Urothelium cell line (cell line): ENCODE measurements at regions not wholly inside any gene's neighbourhood (a gene's known extent, or its start where the extent isn't known, plus 50 kb on each side); places are given as distances from the start of the nearest gene placed in this dataset.
"Not testable (repeated sequence)": the region's sequence is repeated elsewhere in the genome, so short reads cannot be mapped to it uniquely, and the experiment has no call there.

Experiments
- DNase-seq: peaks from one replicate; pipeline ENCODE4 v3.0.0; 2011; ENCODE audit warnings: low spot score, mixed read lengths
- FAIRE-seq: peaks from 2 replicates; lab custom pipeline; 2011; peaks lifted over from hg19 to GRCh38; lab: Jason Lieb, UNC

DNA sequence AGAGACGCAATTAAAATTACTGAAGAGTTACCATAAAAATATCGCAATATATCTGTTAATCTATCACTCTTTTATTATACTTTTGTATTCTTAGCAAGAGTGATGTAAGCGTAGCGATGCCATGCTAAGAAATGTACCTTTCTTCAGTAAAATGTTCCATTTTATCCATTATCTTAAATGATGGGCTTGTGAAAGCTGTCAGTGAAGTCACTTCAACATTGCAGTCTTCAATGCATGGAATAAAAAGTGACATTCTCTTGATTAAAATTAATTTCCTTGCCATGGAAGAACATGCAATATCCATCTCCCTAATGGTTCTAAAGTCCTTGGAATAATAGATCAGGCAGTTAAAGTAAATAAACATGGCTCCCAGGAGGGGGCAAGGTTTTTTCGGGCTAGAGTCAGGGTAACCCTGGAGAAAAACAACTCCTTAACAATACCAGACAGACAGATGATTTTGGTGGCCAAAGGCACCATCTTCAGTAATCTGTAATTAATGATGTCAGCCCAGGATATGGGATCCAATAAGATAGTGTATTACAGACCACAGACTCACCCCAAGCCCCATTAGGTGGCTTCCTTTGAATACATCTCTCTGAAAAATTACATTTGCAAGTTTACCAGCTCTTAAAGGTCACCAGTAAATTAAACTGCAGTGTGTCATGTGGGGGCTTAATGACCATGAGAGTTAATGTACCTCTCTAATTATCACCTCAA is 677.1 kb downstream of the DTWD2 start:
- FAIRE-seq (no peak), DNase-seq (no peak)

DNA sequence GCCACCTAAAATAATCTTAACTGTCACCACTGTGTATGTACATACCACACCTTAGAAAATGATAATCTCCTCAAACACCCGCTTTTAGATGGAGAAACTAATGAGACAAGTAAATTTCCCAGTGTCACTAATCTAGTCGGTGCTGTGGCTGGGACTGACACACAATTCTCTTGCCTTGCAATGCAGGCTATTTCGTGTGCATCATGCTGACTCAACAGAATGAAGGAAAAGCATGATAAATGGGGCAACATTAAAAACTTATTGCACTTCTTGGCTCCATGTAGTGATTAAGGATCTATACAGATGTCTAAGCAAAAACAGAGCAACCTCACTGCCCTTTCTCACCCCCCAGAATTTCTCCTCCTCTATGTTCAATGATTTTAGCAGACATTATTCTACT is 677.9 kb downstream of the DTWD2 start:
- FAIRE-seq, result no peak
- no peak for DNase-seq

DNA sequence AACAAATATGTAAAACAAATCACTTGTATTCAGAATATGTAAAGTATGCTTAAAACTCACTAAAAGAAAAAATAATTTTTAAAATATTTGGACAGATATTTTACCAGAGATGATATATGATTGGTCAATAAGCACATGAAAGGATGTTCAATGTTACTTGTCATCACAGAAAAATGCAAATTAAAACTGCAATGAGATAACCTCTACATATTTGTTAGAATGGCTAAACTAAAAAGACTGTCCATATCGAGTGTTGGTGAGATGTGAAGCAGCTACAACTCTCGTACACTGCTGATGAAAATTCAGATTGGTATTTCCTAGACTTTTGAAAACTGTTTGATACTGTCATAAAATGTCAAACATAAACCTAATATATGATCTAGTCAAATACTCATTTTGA is 685.1 kb downstream of the DTWD2 start:
- FAIRE-seq, result no peak
- no peak for DNase-seq

DNA sequence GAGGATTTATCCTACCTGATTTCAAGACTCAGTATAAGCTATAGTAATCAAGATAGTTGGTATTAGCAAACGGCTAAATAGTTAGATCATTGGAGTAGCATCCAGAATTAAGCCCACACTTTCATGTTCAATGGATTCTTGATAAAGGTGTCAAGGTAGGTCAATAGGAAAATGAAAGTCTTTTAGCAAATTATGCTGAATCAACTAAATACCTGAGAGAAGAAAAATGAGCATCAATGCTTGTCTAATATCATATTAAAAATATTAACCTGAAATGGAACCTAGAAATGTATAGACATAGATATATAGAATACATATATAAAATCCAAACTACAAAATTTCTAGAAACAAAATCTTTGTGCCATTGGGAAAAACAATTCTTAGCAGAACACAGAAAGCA is 685.6 kb downstream of the DTWD2 start:
- FAIRE-seq (no peak), DNase-seq (no peak)

DNA sequence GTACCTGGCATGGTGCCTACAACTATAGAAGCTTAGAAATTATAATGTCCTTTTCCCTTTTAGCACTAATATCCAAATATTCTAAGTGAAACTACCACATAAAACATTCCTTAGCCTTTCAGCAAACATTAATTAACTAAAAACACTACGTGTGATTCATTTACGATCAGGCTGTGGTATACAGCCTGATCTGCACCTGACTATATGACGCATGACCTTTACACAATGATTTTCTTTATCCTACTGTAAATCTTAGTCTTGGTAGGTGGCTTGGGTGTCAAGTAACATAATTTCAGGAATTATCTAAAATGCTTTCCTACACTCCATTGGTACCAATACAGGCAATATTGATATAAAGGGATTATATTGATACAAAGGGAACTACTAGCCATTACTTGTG is 686.7 kb downstream of the DTWD2 start:
- FAIRE-seq (no peak), DNase-seq (no peak)

DNA sequence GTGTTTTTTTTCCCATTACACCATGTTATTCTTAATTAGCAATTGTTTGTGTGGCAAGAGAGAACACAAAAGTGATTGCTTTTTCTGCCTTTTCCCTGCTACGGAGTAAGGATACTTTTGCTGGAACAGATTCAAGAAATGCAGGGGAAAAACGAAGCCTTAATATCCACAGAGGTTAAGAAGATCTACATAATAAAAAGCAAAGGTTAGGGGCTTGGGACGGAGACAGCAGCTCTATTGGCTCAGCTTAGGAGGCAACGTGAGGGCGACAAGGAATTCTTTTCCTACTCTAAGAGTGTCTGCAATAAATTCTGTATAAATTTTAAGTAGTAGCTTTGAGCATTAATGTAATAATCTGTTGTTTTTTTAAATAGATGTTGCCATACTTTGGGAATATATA is 693.3 kb downstream of the DTWD2 start:
- no peak for DNase-seq
- FAIRE-seq, result no peak

DNA sequence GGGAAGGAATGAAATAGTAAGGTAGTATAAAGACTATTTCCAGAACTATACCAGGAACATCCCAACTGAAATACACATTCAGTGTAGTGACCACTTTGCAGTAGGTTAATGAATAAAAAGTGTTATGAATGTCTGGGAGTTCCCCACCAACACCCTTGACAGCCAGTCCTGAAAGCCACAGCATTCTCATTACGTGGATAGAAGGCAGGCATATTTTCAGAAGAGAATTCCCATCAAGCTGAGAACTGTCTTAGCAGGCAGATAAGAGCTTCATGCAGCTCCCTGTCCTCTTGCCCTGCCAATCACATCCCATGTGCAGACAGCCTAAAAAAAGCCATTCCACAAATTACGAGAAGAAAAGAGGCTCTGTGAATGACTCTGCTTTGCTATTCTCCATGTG is 695.0 kb downstream of the DTWD2 start:
- no peak for DNase-seq
- no peak for FAIRE-seq

DNA sequence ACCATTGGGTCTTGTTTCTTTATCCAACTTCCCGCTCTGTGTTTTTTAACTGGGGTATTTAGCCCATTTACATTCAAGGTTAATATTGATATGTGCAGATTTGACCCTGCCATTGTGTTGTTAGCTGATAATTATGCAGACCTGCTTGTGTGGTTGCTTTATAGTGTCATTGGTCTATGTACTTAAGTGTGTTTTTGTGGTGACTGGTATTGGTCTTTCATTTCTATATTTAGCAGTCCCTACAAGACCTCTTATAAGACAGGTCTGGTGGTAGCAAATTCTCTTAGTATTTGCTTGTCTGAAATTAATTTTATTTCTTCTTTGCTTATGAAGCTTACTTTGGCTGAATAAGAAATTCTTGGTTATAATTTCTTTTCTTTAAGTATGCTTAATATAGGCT is 698.1 kb downstream of the DTWD2 start:
- DNase-seq (no peak), FAIRE-seq (no peak)

DNA sequence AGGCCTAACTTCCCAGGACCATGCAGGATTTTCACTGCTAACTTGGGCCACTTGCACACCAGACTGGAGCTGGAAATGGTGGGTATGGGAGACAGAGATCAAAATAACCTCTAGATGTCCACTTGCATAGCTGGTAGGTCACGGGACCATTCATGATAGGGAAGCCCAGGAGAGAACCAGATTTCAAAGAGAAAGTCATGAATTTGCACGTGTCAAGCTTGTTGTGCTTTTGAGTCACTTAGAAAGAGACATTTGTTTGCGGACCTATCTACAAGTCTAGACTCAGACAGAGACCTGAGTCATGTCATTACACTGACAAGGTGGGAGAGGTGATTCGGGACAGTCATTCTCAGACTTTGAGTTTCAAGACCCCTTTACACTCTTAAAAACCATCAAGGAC is 704.1 kb downstream of the DTWD2 start:
- FAIRE-seq, DNase-seq: not testable (repeated sequence)

DNA sequence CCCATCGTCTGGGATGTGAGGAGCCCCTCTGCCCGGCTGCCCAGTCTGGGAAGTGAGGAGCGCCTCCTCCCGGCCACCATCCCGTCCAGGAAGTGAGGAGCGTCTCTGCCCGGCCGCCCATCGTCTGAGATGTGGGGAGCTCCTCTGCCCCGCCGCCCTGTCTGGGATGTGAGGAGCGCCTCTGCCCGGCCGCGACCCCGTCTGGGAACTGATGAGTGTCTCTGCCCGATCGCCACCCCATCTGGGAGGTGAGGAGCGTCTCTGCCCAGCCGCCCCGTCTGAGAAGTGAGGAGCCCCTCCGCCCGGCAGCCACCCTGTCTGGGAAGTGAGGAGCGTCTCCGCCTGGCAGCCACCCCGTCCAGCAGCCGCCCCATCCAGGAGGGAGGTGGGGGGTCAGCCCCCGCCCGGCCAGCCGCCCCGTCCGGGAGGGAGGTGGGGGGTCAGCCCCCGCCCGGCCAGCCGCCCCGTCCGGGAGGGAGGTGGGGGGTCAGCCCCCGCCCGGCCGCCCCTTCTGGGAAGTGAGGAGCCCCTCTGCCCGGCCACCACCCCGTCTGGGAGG is 705.8 kb downstream of the DTWD2 start:
- FAIRE-seq, DNase-seq: not testable (repeated sequence)

DNA sequence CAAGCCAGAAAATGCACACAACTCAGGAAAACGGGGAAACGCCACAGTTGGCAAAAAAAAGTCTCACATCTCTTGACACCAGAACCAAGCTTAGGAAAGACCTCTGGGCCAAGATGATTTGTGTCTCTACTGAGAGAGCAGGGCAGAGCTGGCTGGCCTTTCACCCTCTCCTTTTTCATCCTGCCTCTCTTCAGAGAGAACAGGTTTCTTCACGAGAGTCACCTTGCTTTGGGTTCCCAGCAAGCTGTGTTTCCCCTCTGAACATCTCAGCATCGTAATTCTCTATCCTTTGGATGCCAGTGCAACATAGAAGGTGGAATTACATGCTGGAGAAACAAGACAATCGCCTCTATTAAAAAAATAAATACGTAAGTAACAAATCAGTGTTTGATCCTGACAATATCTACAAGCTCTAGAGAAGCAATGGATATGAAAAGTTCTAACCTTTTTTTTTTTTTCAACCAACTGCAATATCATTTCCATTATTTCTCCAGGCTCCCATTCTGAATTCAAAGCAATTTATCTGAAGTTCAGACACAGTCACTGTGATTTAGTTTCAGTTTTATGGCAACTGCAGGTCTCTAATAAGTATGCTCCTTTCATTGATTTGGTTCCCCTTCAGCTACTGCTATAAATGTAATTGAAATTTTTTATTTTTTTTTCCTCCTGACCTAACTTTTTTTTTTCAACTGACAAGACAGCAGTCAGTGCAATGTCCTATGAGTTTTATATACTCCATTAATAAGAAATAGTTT is 708.6 kb downstream of the DTWD2 start:
- DNase-seq, result no peak
- FAIRE-seq, result no peak

DNA sequence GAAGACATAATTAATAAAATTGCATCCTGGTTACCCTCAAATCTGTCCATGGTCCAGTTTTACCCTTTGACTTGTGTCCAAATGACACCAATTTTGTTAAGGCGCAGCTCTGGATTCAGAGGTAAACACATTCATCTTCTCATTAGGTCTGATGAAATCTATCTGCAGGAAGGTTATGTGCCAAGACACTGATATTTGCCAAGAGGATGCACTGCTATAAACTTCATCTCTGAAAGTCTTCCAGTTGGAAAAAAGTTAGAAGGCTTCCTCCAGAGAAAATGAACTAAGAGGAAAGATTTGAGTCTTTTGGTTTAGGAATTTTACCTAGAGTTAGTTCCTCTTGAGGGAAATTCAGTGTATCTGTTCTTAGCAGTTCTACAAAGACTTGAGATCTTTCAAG is 717.8 kb downstream of the DTWD2 start:
- no peak for FAIRE-seq
- DNase-seq, result no peak

DNA sequence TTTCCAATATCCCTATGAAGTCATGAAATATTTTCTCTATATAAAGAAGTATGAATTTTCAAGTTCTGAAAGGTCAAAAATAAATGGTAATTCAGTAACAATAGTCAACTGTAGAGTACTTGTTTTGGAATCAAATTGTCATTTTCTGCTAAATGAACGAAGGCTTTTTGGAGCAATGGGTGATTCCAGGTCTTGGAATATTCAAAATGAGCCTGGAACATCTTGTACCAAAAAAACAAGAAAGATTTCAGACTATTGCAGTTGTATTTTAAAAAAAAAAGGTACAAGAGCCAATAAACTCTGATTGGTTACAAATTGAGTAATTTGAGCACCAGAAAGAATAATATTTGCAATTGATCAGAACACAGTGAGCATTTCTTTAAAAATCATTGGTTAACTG is 730.1 kb downstream of the DTWD2 start:
- no peak for FAIRE-seq

DNA sequence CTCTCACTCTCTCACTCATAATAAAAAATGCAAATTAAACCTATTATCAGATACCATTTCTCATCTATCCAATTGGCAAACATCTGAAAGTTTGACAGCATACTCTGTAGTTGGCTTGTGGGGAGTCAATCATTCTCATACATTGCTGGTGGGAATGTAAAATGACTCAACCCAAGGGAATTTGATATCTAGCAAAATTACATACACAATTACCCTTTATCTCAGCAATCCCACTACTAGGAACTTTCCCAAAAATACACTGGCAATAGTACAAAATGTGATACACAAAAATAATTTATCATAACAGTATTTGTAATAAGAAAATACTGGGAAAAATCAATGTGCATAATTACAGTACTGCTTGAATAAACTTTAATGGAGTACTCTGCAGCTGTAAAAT is 731.3 kb downstream of the DTWD2 start:
- FAIRE-seq, result no peak
- DNase-seq, result no peak

More for the DNA sequence above, 730.1 kb downstream of the DTWD2 start:
- DNase-seq, result no peak

DNA sequence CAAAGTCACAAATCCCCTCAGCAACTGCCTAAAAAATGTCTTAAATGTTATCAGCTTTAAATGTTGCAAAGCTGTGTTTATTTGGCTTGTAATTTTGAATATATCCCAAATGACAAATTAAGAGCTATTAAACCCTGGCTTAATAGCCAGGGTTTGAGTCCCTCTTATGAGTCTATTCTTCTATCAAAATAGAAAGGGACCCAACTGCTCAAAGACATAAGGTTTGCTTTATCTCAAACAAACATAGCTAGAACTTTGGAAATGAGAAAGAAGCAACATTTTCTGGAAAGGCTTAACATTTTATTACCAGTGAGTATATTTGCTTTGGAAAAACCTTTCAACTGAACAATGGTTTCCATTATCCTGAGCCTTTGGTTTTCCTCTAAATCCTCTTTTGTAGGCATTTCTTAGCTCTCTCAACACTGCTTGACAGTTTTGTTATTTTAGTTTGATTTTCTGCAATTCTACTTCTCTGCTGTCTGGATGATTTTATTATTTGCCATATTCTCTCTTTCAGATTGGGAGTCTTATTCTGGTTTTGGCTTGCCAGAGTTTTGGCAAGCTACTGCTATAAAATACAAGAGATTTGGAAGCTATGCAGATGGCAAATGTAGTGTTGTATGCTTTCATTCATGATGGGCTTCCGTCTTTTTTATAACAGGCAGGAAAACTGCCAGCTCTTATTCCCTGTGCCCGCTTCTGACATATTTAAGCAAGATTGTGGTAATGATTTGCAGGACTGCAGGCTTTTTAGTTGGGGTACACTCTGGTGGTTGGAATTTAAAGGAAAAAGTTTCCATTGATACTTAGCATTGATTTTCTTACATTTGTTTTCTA is 734.9 kb downstream of the DTWD2 start:
- DNase-seq, result no peak

DNA sequence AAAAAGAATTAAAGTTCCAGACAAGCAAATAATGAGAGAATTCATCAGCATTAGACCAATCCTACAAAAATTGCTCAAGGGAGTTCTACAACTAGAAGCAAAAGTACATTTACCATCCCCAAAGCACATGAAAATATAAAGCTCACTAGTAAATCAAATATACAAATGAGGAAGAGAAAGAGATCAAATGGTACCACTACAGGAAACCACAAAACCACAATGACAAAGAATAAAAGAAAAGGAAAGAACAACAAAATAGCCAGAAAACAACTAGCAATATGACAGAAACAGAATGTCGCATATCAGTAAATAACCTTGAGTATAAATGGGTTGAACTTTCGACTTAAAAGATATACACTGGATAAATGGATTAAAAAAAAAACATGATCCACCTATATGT is 739.0 kb downstream of the DTWD2 start:
- FAIRE-seq, result no peak
- DNase-seq, result no peak

More for the DNA sequence above, 734.9 kb downstream of the DTWD2 start:
- no peak for FAIRE-seq

DNA sequence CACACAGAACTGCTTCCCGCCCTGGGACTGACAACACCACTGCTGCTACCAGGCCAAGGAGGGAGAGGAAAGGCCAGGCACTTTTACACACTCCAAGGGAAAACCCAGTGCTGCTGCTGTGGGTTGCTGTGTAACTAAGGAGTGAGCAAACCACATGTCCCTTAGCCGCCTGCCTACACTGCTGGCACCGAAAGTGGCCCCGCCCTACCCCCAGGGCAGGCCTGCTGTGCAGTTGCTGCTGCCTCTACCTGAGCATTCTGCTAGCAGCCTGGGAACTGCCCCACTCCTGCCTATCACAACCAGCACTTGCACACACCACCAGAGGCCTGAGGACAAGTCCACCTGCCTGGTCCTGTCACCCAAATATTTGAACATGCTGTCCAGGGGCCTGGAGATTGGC is 740.9 kb downstream of the DTWD2 start:
- FAIRE-seq, result no peak
- DNase-seq, result no peak

DNA sequence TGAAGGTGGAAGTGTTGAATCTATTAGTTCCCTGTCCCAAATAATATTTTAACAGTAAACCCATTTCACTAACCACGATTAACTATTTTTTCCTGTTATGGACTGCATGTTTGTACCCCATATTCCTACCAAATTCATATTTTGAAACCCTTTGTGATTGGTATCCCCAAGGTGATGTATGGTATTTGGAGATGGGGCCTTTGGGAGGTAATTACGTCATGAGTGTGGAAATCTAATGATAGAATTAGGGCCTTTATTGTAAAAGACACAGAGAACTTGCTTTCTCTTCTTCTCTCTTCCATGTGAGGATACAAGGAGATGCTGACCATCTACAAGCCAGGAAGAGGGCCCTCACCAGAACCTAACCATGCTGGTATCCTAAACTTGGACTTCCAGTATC is 744.7 kb downstream of the DTWD2 start:
- DNase-seq, result no peak
- FAIRE-seq, result no peak

DNA sequence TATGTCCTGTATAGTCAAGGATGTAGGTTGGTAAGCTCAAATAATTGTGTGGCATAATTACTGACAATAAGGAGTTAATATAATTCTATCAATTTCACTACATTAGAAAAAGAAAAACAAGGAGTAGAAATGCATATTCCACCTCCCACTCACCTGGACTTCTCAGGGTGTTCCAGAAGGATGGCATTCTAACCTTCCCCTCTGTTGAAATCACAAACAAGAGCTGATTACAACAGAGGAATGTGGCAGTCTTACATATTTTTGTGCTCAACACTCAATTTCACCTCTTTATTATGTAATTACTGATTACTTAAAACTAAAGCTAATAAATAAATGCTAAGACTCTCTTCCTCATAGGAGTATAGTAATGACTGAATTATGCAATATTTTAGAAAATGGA is 745.3 kb downstream of the DTWD2 start:
- FAIRE-seq, result no peak

DNA sequence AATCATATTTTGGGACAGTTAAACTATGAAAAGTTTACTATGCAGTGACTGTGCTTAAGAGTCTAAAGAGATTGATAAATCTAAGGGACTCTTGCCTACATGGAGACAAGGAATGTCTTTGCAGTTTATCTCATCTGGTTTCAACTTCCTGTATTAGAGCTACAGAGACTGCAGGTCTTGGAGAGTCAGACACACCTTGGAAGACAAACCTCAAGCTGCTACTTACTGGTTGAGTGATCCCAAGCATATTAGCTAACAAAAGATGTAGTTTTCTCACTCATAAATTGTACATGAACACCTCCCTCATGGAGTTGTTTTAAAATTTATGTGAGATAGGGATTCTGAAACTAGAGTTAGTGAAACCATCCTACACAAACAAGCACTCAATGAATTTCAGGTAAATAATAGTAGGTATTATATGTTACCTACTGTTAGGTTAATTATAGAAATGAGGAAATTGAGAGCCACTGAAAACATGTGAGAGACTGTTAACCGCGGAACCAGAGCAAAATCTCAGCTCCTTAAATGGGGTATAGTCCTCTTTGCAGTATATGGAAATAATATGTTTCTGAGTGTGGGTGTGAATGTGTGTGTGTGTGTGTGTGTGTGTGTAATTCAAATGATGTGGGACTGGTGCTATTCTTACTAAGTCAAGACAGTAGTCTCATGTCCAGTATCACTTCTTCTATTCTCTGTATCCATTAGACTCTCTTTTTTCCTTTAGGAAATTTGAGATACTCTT is 752.1 kb downstream of the DTWD2 start:
- DNase-seq, result no peak
- no peak for FAIRE-seq

More for the DNA sequence above, 745.3 kb downstream of the DTWD2 start:
- no peak for DNase-seq

DNA sequence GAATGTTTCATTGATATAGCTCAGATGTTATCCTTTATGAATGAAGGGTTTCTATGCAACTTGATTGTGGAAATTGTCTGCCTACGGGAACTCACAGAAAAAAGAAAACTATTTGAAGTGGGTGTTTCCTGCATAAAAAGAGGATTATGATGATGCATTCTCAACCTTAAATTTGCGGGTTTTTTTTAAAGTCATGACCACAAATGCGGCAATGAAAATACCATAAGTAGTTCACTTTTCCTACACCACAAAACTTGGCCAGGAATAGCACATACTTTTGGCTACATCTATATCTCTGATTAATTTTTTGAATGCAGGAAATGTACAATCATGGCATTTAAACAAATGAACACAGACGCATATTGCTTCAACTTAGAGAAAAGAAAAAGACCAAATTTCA is 754.7 kb downstream of the DTWD2 start:
- no peak for FAIRE-seq
- no peak for DNase-seq
